Hypothalamus (tissue), 51 donors: ENCODE measurements at regions not wholly inside any gene's neighbourhood (a gene's known extent, or its start where the extent isn't known, plus 50 kb on each side); places are given as distances from the start of the nearest gene placed in this dataset.
"Not testable (repeated sequence)": the region's sequence is repeated elsewhere in the genome, so short reads cannot be mapped to it uniquely, and the experiment has no call there.

Experiments
- DNase-seq, 51 donors: peaks; one replicate each; lab custom pipeline; 2025; lab: John Stamatoyannopoulos, UW

GRCh38 chr16:88224131-88224898, 158.4 kb upstream of the ZNF469 start:
- not testable (repeated sequence) for DNase-seq

GRCh38 chr16:88225640-88226230, 157.0 kb upstream of the ZNF469 start:
- not testable (repeated sequence) for DNase-seq

- not testable (repeated sequence) for DNase-seq
Measured at GRCh38 chr16:88226302-88226701, 156.5 kb upstream of the ZNF469 start.

- DNase-seq: not testable (repeated sequence)
Measured at GRCh38 chr16:88227026-88227721, 155.6 kb upstream of the ZNF469 start.

GRCh38 chr16:88227722-88228482, 154.9 kb upstream of the ZNF469 start:
- not testable (repeated sequence) for DNase-seq

GRCh38 chr16:88228751-88229150, 154.0 kb upstream of the ZNF469 start:
- not testable (repeated sequence) for DNase-seq

GRCh38 chr16:88229710-88230109, 153.0 kb upstream of the ZNF469 start:
- not testable (repeated sequence) for DNase-seq

GRCh38 chr16:88230276-88230966, 152.3 kb upstream of the ZNF469 start:
- not testable (repeated sequence) for DNase-seq

- not testable (repeated sequence) for DNase-seq
Measured at GRCh38 chr16:88230967-88231615, 151.7 kb upstream of the ZNF469 start.

GRCh38 chr16:88231839-88232238, 150.9 kb upstream of the ZNF469 start:
- DNase-seq: not testable (repeated sequence)

GRCh38 chr16:88232401-88233258, 150.1 kb upstream of the ZNF469 start:
- peak in 2 of 51 donors; percentile 9 to 15 for DNase-seq

- DNase-seq: not testable (repeated sequence)
Measured at GRCh38 chr16:88233621-88234420, 148.9 kb upstream of the ZNF469 start.

GRCh38 chr16:88234421-88235271, 148.1 kb upstream of the ZNF469 start:
- not testable (repeated sequence) for DNase-seq

- DNase-seq: not testable (repeated sequence)
Measured at GRCh38 chr16:88235691-88236090, 147.1 kb upstream of the ZNF469 start.

GRCh38 chr16:88236229-88236628, 146.5 kb upstream of the ZNF469 start:
- not testable (repeated sequence) for DNase-seq

- not testable (repeated sequence) for DNase-seq
Measured at GRCh38 chr16:88237314-88237713, 145.4 kb upstream of the ZNF469 start.
